IgD-negative memory B cell (primary cell): ENCODE measurements at regions not wholly inside any gene's neighbourhood (a gene's known extent, or its start where the extent isn't known, plus 50 kb on each side); places are given as distances from the start of the nearest gene placed in this dataset.
"Not testable (repeated sequence)": the region's sequence is repeated elsewhere in the genome, so short reads cannot be mapped to it uniquely, and the experiment has no call there.

Experiments
- H3K27ac Mint-ChIP-seq, 3 donors: one replicate each; pipeline ENCODE4 v1.8.0; 2020 to 2022; ENCODE audit warnings: mild to moderate bottlenecking in 3 of 3, mixed read lengths in 3 of 3, moderate library complexity in 1 of 3
- H3K27me3 Mint-ChIP-seq: one replicate; pipeline ENCODE4 v1.8.0; 2021; ENCODE audit warnings: mixed read lengths
- H3K36me3 Mint-ChIP-seq: one replicate; pipeline ENCODE4 v1.8.0; 2020; ENCODE audit warnings: mild to moderate bottlenecking, mixed read lengths
- H3K4me1 Mint-ChIP-seq, 3 donors: one replicate each; pipeline ENCODE4 v1.8.0; 2020 to 2022; ENCODE audit warnings: mixed read lengths in 3 of 3, mild to moderate bottlenecking in 1 of 3
- H3K4me3 Mint-ChIP-seq, 4 donors: one replicate each; pipeline ENCODE4 v1.8.0; 2020 to 2022; ENCODE audit warnings: mild to moderate bottlenecking in 4 of 4, mixed read lengths in 4 of 4, moderate library complexity in 3 of 4
- H3K9me3 Mint-ChIP-seq, 3 donors: one replicate each; pipeline ENCODE4 v1.8.0; 2020 to 2021; ENCODE audit warnings: mixed read lengths in 3 of 3, mild to moderate bottlenecking in 1 of 3

GRCh38 chr4:99763635-99764101 lies 53.0 kb upstream of the DAPP1 start:
- Mint-ChIP-seq H3K27me3 (peaks cover 8% of the 10 kb centered on the region), H3K36me3 (no peaks in the 10 kb centered on the region), H3K9me3 (peaks cover 1 to 4% (median 2%) of the 10 kb centered on the region in 3 donors)

GRCh38 chr4:99762728-99763127 lies 53.9 kb upstream of the DAPP1 start:
- peaks cover 1 to 4% (median 2%) of the 10 kb centered on the region in 3 donors for H3K9me3 Mint-ChIP-seq
- H3K4me1 Mint-ChIP-seq, result no peaks in the 10 kb centered on the region
- no peaks in the 10 kb centered on the region for H3K36me3 Mint-ChIP-seq
- no peak overlapping the region for H3K4me3 Mint-ChIP-seq
- peaks cover 8% of the 10 kb centered on the region for H3K27me3 Mint-ChIP-seq
- H3K27ac Mint-ChIP-seq, result no peak overlapping the region

More at GRCh38 chr4:99763635-99764101, 53.0 kb upstream of the DAPP1 start:
- H3K4me1 Mint-ChIP-seq, result no peaks in the 10 kb centered on the region
- H3K27ac Mint-ChIP-seq, result no peak overlapping the region
- no peak overlapping the region for H3K4me3 Mint-ChIP-seq

DNA sequence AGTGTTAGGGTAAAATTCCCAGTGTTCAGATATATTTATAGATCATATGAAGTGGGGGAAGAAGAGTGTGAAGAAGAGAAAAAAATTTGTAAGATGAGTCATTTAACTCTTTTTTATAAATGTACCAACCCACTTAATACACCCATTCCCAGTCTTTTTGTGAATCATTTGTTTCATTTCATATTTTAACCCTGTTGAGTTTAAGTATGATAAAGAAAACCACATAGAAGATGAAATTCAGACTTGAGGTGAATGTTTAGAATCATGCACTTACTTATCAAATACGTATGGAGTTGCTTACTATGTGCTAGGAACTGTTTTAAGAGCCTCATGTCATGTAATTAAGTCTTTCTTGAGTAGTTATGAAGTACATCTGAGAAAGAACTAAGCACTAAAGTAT lies 56.6 kb upstream of the DAPP1 start:
- Mint-ChIP-seq H3K27ac (no peak overlapping the region), H3K9me3 (peaks cover 1 to 4% (median 2%) of the 10 kb centered on the region in 3 donors), H3K27me3 (peaks cover 9% of the 10 kb centered on the region), H3K36me3 (no peaks in the 10 kb centered on the region), H3K4me3 (no peak overlapping the region), H3K4me1 (no peaks in the 10 kb centered on the region)

GRCh38 chr4:99759346-99759984 lies 57.2 kb upstream of the DAPP1 start:
- H3K27ac Mint-ChIP-seq, result no peak overlapping the region
- peaks cover 9% of the 10 kb centered on the region for H3K27me3 Mint-ChIP-seq
- no peaks in the 10 kb centered on the region for H3K36me3 Mint-ChIP-seq
- no peak overlapping the region for H3K4me3 Mint-ChIP-seq
- peaks cover 1 to 4% (median 2%) of the 10 kb centered on the region in 3 donors for H3K9me3 Mint-ChIP-seq
- no peaks in the 10 kb centered on the region for H3K4me1 Mint-ChIP-seq

DNA sequence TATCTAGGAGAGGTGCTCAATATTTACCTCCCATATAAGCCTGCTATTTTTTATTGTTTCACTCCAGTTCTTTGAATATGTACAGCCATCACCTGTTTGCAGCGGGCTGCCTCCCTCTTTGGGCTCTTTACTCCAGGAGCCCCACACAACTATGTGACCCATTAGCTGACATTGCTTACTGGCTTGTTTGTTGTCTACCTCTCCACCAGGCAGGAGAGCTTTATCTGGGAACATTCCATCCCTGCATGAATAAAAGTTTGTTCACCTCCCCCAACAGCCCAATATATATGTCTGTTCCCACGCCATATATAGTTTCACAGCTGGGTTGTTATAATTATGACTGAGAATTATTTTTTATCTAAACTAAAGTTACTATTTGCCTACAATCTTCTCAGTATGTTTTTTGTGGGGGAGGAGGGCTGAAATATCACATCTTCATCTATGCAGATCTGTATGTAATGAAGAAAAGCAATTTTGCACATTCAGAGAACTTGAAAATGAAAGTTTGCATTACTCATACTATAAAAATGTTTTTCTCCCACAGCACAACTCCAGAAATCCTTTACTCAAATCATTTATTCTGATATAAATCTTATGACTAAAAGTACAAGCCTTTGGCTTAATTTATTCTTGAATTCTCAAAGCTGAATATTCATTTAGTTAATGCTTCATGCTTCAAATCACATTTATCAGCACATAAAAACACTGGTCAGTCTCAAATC lies 61.2 kb upstream of the DAPP1 start:
- Mint-ChIP-seq H3K27me3 (peaks cover 5% of the 10 kb centered on the region), H3K4me3 (no peak overlapping the region), H3K4me1 (no peaks in the 10 kb centered on the region), H3K27ac (no peak overlapping the region), H3K36me3 (no peaks in the 10 kb centered on the region), H3K9me3 (peaks cover 0 to 1% (median 0%) of the 10 kb centered on the region in 3 donors)

GRCh38 chr4:99754756-99755155 lies 61.9 kb upstream of the DAPP1 start:
- Mint-ChIP-seq H3K4me3 (no peak overlapping the region), H3K27ac (no peak overlapping the region), H3K9me3 (no peaks in the 10 kb centered on the region), H3K4me1 (peaks cover 0 to 3% (median 0%) of the 10 kb centered on the region in 3 donors), H3K27me3 (peaks cover 5% of the 10 kb centered on the region), H3K36me3 (no peaks in the 10 kb centered on the region)

- Mint-ChIP-seq H3K36me3 (no peaks in the 10 kb centered on the region), H3K27ac (no peak overlapping the region), H3K4me1 (peaks cover 0 to 4% (median 0%) of the 10 kb centered on the region in 3 donors), H3K4me3 (no peak overlapping the region), H3K9me3 (no peaks in the 10 kb centered on the region), H3K27me3 (peaks cover 1% of the 10 kb centered on the region)
Observed at GRCh38 chr4:99753931-99754330, 62.7 kb upstream of the DAPP1 start.

- H3K4me3 Mint-ChIP-seq, result no peak overlapping the region
- H3K27me3 Mint-ChIP-seq, result peaks cover 2% of the 10 kb centered on the region
- peaks cover 0 to 4% (median 0%) of the 10 kb centered on the region in 3 donors for H3K4me1 Mint-ChIP-seq
- no peaks in the 10 kb centered on the region for H3K9me3 Mint-ChIP-seq
- H3K36me3 Mint-ChIP-seq, result peaks cover 2% of the 10 kb centered on the region
- H3K27ac Mint-ChIP-seq, result no peak overlapping the region
Observed at GRCh38 chr4:99749445-99750391, 66.9 kb upstream of the DAPP1 start.

GRCh38 chr4:99746443-99746842 lies 70.2 kb upstream of the DAPP1 start:
- H3K27ac Mint-ChIP-seq, result no peak overlapping the region
- H3K27me3 Mint-ChIP-seq, result peaks cover 5% of the 10 kb centered on the region
- no peak overlapping the region for H3K4me3 Mint-ChIP-seq
- peaks cover 0 to 4% (median 0%) of the 10 kb centered on the region in 3 donors for H3K4me1 Mint-ChIP-seq
- H3K36me3 Mint-ChIP-seq, result peaks cover 2% of the 10 kb centered on the region
- peaks cover 0 to 3% (median 0%) of the 10 kb centered on the region in 3 donors for H3K9me3 Mint-ChIP-seq

DNA sequence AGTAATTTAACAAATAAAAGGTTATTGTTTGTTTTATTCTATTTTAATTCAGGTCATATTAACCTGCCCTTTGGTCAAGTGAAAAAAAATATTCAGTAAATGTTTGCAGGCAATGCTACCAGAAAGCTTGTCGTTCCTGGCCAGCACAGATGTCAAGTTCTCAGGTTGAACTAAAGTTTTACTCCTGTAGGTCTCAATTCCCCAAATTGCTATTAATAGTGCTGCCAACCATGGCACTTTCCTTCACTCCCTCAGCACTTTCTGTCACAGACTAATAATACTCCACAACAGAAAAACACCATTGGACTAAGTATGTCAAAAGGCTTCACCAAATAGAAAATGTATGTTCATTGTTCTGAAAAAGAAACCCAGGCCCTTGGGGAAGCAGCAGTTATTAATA lies 79.2 kb upstream of the C4orf54 start:
- Mint-ChIP-seq H3K27ac (no peak overlapping the region), H3K27me3 (peaks cover 12% of the 10 kb centered on the region), H3K36me3 (peaks cover 1% of the 10 kb centered on the region), H3K9me3 (peaks cover 5 to 9% (median 6%) of the 10 kb centered on the region in 3 donors), H3K4me3 (no peak overlapping the region), H3K4me1 (no peaks in the 10 kb centered on the region)

- peaks cover 13% of the 10 kb centered on the region for H3K27me3 Mint-ChIP-seq
- H3K4me1 Mint-ChIP-seq, result no peaks in the 10 kb centered on the region
- H3K9me3 Mint-ChIP-seq, result peaks cover 5 to 9% (median 6%) of the 10 kb centered on the region in 3 donors
- H3K36me3 Mint-ChIP-seq, result peaks cover 1% of the 10 kb centered on the region
- no peak overlapping the region for H3K4me3 Mint-ChIP-seq
- no peak overlapping the region for H3K27ac Mint-ChIP-seq
Observed at GRCh38 chr4:99735822-99736221, 78.2 kb upstream of the C4orf54 start.

DNA sequence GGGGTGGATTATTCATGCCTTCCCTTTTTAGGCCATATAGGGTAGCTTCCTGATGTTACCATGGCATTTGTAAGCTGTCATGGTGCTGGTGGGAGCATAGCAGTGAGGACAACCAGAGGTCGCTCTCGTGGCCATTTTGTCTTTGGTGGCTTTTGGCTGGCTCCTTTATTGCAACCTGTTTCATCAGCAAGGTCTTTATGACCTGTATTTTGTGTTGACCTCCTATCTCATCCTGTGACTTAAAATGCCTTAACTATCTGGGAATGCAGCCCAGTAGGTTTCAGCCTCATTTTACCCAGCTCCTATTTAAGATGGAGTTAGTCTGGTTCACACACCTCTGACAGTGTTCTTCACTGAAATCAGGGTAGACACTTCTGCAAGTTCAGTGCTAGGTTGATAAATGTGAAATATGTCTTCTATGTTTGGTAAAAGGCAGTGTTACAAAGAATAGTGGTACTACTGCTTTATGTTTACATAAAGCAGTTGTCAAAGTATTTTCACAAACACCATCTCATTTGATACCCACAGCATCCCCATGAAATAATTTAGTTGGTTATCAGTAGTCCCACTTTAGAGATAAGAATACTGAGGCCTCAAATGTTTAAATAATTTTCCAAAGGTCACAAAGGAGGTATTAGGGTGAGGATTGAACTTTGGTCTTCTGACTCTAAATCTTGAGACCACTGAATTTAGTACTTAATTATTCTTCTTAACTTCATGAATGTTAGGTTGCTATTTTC lies 77.1 kb upstream of the C4orf54 start:
- Mint-ChIP-seq H3K9me3 (peaks cover 3 to 9% (median 6%) of the 10 kb centered on the region in 3 donors), H3K4me3 (no peak overlapping the region), H3K36me3 (peaks cover 1% of the 10 kb centered on the region), H3K4me1 (no peaks in the 10 kb centered on the region), H3K27ac (no peak overlapping the region), H3K27me3 (peaks cover 17% of the 10 kb centered on the region)

DNA sequence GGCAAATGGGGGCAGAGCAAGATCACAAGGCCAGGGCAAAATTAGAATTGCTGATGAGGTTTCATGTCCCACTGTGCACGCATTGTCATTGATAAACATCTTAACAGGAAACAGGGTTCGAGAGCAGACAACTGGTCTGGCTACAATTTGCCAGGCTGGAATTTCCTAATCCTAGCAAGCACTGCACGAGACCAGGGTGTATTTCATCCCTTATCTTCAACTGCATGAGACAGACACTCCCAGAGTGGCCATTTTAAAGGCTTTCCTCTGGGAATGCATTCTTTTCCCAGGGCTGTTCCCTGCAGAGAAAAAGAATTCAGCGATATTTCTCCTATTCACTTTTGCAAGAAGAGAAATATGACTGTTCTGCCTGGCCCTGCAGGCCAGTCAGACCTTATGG lies 75.8 kb upstream of the C4orf54 start:
- not testable (repeated sequence) for H3K9me3 Mint-ChIP-seq

GRCh38 chr4:99729186-99729585 lies 71.6 kb upstream of the C4orf54 start:
- H3K4me3 Mint-ChIP-seq, result no peak overlapping the region
- peaks cover 12% of the 10 kb centered on the region for H3K27me3 Mint-ChIP-seq
- H3K36me3 Mint-ChIP-seq, result peaks cover 1% of the 10 kb centered on the region
- no peaks in the 10 kb centered on the region for H3K4me1 Mint-ChIP-seq
- H3K27ac Mint-ChIP-seq, result no peak overlapping the region
- peaks cover 3 to 6% (median 4%) of the 10 kb centered on the region in 3 donors for H3K9me3 Mint-ChIP-seq

More for the DNA sequence above, 75.8 kb upstream of the C4orf54 start:
- H3K27ac Mint-ChIP-seq, H3K4me1 Mint-ChIP-seq, H3K4me3 Mint-ChIP-seq, H3K36me3 Mint-ChIP-seq: not testable (repeated sequence)
- H3K27me3 Mint-ChIP-seq, result peaks cover 17% of the 10 kb centered on the region
